Stimulated activated CD8-positive, alpha-beta memory T cell treated with anti-CD3 and anti-CD28 coated beads, Interleukin-4, amount 100 ng/mL, for 48 hours (primary cell): ENCODE measurements at regions not wholly inside any gene's neighbourhood (a gene's known extent, or its start where the extent isn't known, plus 50 kb on each side); places are given as distances from the start of the nearest gene placed in this dataset.
"Not testable (repeated sequence)": the region's sequence is repeated elsewhere in the genome, so short reads cannot be mapped to it uniquely, and the experiment has no call there.

Source experiments
- DNase-seq: peaks from one replicate; pipeline ENCODE4 v3.0.0-alpha.2; 2020

- DNase-seq, result no peak
These were observed 672.2 kb upstream of the ACVR2A start for GRCh38 chr2:147172493-147173188.

- DNase-seq, result no peak
These were observed 672.9 kb upstream of the ACVR2A start for GRCh38 chr2:147171941-147172340.

- DNase-seq, result no peak
These were observed 673.9 kb upstream of the ACVR2A start for GRCh38 chr2:147170932-147171331.

GRCh38 chr2:147165697-147166382 lies 679.0 kb upstream of the ACVR2A start:
- no peak for DNase-seq

- DNase-seq, result no peak
These were observed 680.3 kb upstream of the ACVR2A start for GRCh38 chr2:147164563-147164962.

- no peak for DNase-seq
These were observed 683.1 kb upstream of the ACVR2A start for GRCh38 chr2:147161746-147162145.

- no peak for DNase-seq
These were observed 687.9 kb upstream of the ACVR2A start for GRCh38 chr2:147156970-147157369.

GRCh38 chr2:147150241-147150635 lies 694.6 kb upstream of the ACVR2A start:
- no peak for DNase-seq

- no peak for DNase-seq
These were observed 695.1 kb upstream of the ACVR2A start for GRCh38 chr2:147149575-147150240.

- DNase-seq, result no peak
These were observed 697.0 kb upstream of the ACVR2A start for GRCh38 chr2:147147802-147148201.

- DNase-seq, result no peak
These were observed 702.9 kb upstream of the ACVR2A start for GRCh38 chr2:147141930-147142329.

GRCh38 chr2:147139732-147140131 lies 705.1 kb upstream of the ACVR2A start:
- DNase-seq, result not testable (repeated sequence)

GRCh38 chr2:147137711-147138110 lies 707.1 kb upstream of the ACVR2A start:
- DNase-seq, result no peak

- no peak for DNase-seq
These were observed 709.5 kb upstream of the ACVR2A start for GRCh38 chr2:147135376-147135775.

GRCh38 chr2:147133286-147133908 lies 711.4 kb upstream of the ACVR2A start:
- no peak for DNase-seq

- no peak for DNase-seq
These were observed 719.7 kb upstream of the ACVR2A start for GRCh38 chr2:147125145-147125544.

- no peak for DNase-seq
These were observed 721.9 kb upstream of the ACVR2A start for GRCh38 chr2:147122944-147123343.

- DNase-seq, result no peak
These were observed 733.9 kb upstream of the ACVR2A start for GRCh38 chr2:147110962-147111361.

GRCh38 chr2:147110317-147110716 lies 734.5 kb upstream of the ACVR2A start:
- DNase-seq, result no peak

- no peak for DNase-seq
These were observed 735.5 kb upstream of the ACVR2A start for GRCh38 chr2:147109291-147109690.

- DNase-seq, result no peak
These were observed 736.3 kb upstream of the ACVR2A start for GRCh38 chr2:147108548-147108947.

GRCh38 chr2:147101941-147102790 lies 742.7 kb upstream of the ACVR2A start:
- DNase-seq, result no peak
